ENCODE measurements at regions not wholly inside any gene's neighbourhood (a gene's known extent, or its start where the extent isn't known, plus 50 kb on each side); places are given as distances from the start of the nearest gene placed in this dataset.

- no peaks in the 10 kb centered on the region for H3K27me3 Mint-ChIP-seq (ENCODE audit: low read depth)
- DNase-seq (ENCODE audit: low spot score) (no peak), ATAC-seq (no peak)
- no peak overlapping the region for H3K4me3 Mint-ChIP-seq
- CTCF ChIA-PET = interaction anchor here (2.4 kb wide), 1 partner anchor 24 kb away, joined by 13 read pairs; no protein-coding TSS in a partner anchor
- H3K27ac Mint-ChIP-seq = no peak overlapping the region
- H3K36me3 Mint-ChIP-seq = no peaks in the 10 kb centered on the region
- no peaks in the 10 kb centered on the region for H3K9me3 Mint-ChIP-seq
- H3K4me1 Mint-ChIP-seq = peaks cover 28% of the 10 kb centered on the region
- TF ChIP-seq, protein P1, sequence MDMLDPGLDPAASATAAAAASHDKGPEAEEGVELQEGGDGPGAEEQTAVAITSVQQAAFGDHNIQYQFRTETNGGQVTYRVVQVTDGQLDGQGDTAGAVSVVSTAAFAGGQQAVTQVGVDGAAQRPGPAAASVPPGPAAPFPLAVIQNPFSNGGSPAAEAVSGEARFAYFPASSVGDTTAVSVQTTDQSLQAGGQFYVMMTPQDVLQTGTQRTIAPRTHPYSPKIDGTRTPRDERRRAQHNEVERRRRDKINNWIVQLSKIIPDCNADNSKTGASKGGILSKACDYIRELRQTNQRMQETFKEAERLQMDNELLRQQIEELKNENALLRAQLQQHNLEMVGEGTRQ (CRISPR knock-in tag; IDR thresholded peaks at IDR 0.05) = no peak
- TF ChIP-seq, protein P2, sequence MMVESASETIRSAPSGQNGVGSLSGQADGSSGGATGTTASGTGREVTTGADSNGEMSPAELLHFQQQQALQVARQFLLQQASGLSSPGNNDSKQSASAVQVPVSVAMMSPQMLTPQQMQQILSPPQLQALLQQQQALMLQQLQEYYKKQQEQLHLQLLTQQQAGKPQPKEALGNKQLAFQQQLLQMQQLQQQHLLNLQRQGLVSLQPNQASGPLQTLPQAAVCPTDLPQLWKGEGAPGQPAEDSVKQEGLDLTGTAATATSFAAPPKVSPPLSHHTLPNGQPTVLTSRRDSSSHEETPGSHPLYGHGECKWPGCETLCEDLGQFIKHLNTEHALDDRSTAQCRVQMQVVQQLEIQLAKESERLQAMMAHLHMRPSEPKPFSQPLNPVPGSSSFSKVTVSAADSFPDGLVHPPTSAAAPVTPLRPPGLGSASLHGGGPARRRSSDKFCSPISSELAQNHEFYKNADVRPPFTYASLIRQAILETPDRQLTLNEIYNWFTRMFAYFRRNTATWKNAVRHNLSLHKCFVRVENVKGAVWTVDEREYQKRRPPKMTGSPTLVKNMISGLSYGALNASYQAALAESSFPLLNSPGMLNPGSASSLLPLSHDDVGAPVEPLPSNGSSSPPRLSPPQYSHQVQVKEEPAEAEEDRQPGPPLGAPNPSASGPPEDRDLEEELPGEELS (CRISPR knock-in tag; IDR thresholded peaks at IDR 0.05) = no peak
- TF ChIP-seq E2F4 (CRISPR knock-in tag; IDR thresholded peaks at IDR 0.05; ENCODE audit: borderline replicate concordance, low read depth) (no peak), ZBTB21 (CRISPR knock-in tag; IDR thresholded peaks at IDR 0.05; ENCODE audit: borderline replicate concordance) (no peak), AFF4 (CRISPR knock-in tag; IDR thresholded peaks at IDR 0.05; ENCODE audit: borderline replicate concordance) (no peak), TP53 (CRISPR knock-in tag; IDR thresholded peaks at IDR 0.05) (no peak), IRF2 (CRISPR knock-in tag; IDR thresholded peaks at IDR 0.05; ENCODE audit: borderline replicate concordance, low read depth) (no peak), ZNF317 (CRISPR knock-in tag; IDR thresholded peaks at IDR 0.05; ENCODE audit: borderline replicate concordance, low read depth) (no peak), RELA (CRISPR knock-in tag; IDR thresholded peaks at IDR 0.05; ENCODE audit: borderline replicate concordance) (no peak), CREB1 (CRISPR knock-in tag; IDR thresholded peaks at IDR 0.05) (no peak), RORB (CRISPR knock-in tag; IDR thresholded peaks at IDR 0.05) (no peak), SOX15 (CRISPR knock-in tag; IDR thresholded peaks at IDR 0.05) (no peak), ESRRA (CRISPR knock-in tag; IDR thresholded peaks at IDR 0.05; ENCODE audit: borderline replicate concordance) (no peak)
- TF ChIP-seq, protein P3, sequence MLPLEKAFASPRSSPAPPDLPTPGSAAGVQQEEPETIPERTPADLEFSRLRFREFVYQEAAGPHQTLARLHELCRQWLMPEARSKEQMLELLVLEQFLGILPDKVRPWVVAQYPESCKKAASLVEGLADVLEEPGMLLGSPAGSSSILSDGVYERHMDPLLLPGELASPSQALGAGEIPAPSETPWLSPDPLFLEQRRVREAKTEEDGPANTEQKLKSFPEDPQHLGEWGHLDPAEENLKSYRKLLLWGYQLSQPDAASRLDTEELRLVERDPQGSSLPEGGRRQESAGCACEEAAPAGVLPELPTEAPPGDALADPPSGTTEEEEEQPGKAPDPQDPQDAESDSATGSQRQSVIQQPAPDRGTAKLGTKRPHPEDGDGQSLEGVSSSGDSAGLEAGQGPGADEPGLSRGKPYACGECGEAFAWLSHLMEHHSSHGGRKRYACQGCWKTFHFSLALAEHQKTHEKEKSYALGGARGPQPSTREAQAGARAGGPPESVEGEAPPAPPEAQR (CRISPR knock-in tag; IDR thresholded peaks at IDR 0.05) = no peak
- TF ChIP-seq, protein P4, sequence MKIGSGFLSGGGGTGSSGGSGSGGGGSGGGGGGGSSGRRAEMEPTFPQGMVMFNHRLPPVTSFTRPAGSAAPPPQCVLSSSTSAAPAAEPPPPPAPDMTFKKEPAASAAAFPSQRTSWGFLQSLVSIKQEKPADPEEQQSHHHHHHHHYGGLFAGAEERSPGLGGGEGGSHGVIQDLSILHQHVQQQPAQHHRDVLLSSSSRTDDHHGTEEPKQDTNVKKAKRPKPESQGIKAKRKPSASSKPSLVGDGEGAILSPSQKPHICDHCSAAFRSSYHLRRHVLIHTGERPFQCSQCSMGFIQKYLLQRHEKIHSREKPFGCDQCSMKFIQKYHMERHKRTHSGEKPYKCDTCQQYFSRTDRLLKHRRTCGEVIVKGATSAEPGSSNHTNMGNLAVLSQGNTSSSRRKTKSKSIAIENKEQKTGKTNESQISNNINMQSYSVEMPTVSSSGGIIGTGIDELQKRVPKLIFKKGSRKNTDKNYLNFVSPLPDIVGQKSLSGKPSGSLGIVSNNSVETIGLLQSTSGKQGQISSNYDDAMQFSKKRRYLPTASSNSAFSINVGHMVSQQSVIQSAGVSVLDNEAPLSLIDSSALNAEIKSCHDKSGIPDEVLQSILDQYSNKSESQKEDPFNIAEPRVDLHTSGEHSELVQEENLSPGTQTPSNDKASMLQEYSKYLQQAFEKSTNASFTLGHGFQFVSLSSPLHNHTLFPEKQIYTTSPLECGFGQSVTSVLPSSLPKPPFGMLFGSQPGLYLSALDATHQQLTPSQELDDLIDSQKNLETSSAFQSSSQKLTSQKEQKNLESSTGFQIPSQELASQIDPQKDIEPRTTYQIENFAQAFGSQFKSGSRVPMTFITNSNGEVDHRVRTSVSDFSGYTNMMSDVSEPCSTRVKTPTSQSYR (CRISPR knock-in tag; IDR thresholded peaks at IDR 0.05) = no peak
- TF ChIP-seq, protein P5, sequence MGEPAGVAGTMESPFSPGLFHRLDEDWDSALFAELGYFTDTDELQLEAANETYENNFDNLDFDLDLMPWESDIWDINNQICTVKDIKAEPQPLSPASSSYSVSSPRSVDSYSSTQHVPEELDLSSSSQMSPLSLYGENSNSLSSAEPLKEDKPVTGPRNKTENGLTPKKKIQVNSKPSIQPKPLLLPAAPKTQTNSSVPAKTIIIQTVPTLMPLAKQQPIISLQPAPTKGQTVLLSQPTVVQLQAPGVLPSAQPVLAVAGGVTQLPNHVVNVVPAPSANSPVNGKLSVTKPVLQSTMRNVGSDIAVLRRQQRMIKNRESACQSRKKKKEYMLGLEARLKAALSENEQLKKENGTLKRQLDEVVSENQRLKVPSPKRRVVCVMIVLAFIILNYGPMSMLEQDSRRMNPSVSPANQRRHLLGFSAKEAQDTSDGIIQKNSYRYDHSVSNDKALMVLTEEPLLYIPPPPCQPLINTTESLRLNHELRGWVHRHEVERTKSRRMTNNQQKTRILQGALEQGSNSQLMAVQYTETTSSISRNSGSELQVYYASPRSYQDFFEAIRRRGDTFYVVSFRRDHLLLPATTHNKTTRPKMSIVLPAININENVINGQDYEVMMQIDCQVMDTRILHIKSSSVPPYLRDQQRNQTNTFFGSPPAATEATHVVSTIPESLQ (CRISPR knock-in tag; IDR thresholded peaks at IDR 0.05) = no peak
- TF ChIP-seq, protein P6, sequence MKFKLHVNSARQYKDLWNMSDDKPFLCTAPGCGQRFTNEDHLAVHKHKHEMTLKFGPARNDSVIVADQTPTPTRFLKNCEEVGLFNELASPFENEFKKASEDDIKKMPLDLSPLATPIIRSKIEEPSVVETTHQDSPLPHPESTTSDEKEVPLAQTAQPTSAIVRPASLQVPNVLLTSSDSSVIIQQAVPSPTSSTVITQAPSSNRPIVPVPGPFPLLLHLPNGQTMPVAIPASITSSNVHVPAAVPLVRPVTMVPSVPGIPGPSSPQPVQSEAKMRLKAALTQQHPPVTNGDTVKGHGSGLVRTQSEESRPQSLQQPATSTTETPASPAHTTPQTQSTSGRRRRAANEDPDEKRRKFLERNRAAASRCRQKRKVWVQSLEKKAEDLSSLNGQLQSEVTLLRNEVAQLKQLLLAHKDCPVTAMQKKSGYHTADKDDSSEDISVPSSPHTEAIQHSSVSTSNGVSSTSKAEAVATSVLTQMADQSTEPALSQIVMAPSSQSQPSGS (CRISPR knock-in tag; IDR thresholded peaks at IDR 0.05; ENCODE audit: borderline replicate concordance, low read depth) = no peak
- POLR2A ChIA-PET = interaction anchor here (0.7 kb wide), 1 partner anchor 20 kb away, joined by 4 read pairs; no protein-coding TSS in a partner anchor
These were observed 856.5 kb upstream of the SEMA6A start for GRCh38 chr5:117431091-117431490.
